HG02885 (cell line): ENCODE measurements at regions not wholly inside any gene's neighbourhood (a gene's known extent, or its start where the extent isn't known, plus 50 kb on each side); places are given as distances from the start of the nearest gene placed in this dataset.

Experiments used
- ATAC-seq: cut with Tn5 transposase; IDR thresholded peaks from one replicate; pipeline ENCODE4 v1.9.1; 2021; ENCODE audit warnings: mild to moderate bottlenecking; ENCODE audit not compliant: unreplicated experiment, poor library complexity

DNA sequence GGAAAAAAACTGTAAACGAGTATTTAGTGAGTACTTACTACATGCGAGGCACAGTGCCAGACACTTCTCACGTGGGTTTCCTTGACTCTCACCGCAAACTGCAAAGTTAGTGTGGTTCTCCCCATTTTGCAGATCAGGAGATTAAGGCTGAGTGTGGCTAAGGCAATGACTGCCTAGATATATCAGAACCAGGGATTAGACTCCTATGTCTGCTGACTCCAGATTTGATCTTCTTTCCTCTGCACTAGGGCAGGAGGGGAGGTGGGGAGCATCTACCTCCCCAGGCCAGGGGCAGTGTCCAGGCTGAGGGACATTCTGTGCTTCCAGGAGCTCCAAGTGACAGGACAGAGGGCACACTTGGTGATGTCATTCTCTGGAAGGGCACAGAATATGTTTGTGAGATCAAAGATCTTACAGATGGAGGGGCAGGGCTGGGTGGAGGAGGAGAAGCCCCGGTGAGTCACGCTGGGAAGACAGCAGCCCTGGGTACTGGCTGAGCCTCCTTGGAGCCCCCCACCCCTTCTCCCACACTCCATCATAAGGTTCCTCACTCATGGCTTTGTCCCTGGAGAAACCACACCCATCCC is 92.4 kb downstream of the RHOB start:
- ATAC-seq: no peak

DNA sequence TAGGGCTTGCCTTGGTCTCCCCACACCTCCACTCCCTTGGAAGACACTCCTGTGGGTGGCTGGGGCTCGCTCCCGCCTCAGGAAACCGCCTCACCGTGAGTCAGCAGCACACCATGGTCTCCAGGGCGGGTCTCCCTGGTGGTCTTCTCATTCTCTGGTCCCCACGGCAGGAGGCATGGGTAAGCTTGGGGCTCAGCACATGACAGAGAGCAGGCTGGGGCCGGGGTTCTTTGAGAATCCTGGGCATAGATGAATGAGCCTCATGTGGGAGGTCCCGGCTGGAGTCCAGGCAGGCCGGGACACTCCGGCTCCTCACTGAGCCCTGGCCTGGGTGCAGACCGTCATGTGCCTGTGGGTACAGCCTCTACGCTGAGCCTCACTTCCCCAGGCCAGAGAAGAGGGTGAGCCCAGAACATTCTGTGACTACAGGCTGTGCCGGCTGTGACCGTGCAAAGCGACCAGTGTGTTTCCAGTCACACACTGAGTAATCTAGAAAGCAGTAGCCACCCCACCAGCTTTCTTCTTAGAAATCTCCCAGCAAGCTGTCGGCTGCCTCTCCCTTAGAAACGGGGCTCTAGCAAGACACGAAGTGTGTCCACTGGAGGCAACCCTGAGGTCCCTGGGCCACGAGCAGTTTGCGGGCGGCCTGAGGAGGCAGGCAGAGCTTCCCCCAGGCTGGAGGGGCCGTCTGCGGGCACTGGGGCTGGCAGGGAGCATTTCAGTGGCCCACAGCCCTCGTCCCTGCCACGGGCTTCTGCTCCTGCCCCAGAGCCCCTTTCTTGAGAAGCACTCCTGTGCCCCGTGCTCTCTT is 93.1 kb downstream of the RHOB start:
- no peak for ATAC-seq

DNA sequence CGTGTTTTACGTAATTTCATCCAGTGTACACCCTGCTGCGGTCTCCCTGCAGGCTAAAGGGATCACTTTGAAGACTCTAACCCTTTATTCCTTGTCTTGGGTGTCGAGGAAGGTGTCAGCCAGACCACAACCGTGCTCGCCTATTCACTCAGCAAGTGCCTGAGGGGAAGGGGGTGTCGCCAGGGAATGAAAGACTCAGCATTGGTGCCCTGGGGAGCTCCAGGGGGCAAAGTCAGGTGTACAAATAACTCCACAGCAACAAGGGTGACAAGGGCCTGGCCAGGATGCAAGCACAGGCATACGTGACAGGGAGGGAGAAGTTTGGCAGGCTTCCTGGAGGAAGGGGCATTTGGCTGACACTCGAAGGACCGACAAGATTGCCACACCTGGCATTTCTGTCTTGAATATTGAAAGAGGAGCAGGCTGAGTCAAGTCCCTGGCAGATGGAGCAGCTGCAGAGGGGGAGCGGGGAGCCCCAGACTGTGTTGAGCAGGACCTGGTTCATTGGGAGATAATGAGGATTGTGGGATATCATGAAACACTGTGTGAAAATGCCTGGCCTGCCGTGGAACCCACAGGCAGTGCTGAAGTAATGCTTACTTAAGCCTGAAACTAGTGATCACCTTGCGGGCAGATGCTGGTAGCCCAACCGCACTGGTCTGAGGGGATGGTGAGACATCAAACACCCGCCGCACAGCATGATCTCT is 93.9 kb downstream of the RHOB start:
- no peak for ATAC-seq

DNA sequence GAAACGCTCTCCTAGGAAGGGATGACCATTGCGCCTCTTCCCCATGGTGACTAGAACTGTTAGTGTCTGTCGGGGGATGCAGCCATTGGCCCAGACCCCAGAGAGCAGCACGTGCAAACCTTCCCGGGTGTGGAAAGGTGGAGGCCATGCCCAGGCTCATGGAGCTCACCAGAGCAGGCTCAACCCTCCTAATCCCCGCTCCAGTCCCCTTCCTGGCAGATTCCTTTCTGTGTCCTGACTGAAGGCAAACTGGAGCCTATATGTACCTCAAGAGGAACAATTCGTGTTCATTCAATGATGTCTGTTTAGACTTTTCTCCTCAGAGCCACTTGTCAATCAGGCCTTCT is 94.4 kb downstream of the RHOB start:
- no peak for ATAC-seq

DNA sequence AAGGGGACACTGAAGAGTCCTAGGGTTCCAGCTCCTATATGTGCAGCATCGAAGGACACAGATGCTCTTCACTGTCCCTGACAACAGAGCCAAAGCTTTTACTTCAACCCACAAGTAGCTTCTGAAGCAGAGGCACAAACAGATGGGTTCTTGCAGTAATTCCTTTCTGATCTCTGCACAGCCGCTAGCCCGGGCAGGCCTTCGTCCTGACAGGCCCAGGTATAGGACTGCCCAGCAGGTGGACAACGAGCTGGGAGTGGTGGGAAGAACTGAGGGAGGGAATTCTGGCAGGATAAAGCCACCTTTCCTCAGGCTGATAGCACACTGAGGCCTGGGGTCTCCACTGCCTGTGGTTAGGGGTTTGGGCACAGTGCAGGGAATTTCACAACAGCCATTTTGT is 94.8 kb downstream of the RHOB start:
- no peak for ATAC-seq

DNA sequence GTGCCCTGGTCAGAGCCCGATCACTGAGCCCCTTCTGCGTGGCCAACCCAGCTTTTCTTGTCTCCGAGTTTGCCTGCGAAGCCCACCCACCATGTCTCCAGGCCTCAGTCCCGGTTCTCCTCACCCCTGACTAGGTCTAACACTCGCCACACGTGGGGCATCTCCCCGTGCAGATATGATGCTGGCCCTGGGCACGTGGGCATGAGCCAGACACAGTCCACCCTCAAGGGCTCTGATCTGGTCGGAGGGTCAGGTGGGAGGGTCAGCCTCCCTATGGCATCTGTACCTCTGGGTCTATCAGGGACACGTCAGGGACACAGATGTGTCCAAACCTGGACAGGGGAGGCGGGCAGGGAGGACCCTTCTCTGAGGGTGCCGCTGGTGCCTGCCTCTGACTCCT is 95.4 kb downstream of the RHOB start:
- ATAC-seq: no peak

DNA sequence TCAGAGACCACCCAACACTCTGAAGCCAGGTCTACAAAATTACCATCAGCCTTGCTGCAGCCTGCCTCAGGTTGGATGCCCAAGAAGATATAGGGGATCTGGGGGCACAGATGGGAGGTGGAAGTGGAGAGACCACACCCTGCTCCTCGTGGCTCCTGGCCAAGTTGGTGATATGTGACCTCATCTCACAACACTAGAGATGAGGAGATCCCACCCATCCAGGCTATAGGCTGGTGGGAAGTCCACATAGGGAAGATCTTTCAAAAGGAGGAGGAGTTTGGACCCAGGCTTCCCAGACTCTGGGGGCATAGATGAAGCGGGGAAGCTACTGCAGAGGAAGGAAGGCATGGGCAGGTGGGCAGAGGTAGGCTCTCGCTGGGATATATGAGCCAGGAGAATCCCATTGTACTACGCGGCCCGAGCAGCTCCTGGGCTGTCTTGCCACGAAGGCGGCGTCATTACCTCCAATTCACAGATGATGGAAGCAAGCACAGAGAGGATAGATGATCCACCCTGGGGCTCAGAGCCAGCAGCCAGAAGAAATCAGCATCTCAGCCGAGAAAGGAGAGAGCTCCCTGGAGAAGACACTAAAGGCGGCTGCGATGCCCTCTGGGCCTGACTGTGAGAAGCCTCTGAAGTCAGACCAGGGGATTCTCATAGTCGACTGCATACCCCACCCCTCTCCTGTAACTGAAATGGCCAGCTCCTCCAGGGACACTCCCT is 96.0 kb downstream of the RHOB start:
- no peak for ATAC-seq

DNA sequence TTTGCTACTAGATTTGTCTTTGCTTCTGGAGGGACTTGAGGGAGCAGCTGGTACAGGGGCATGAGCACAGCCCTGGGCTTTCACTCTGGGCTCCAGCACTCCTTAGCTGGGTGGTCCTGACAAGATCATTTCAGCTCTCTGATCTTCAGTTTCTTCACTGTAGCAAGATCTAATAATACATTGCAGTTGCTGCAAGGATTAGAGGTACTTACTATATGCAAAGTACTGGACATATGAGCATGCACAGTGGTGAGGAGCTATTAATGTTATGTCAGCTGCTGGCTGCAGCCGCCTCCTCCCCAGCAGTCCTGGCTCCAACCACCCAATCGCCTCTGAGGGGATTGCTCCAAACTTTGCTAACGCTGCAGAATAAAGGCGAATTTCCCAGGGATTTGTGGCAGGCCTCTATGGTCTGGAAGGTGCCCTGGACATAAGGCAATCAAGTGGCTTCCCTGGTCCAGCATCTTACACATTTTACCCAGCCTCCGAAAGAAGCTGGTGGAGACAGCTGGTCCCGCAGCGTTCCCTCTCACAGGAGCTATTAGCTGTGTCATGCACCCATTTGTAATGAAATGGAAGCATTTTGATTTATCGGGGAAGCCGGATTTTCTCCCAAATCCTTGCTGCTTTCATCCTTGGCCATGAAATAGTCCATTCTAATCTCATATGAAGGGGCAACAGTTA is 96.7 kb downstream of the RHOB start:
- no peak for ATAC-seq

DNA sequence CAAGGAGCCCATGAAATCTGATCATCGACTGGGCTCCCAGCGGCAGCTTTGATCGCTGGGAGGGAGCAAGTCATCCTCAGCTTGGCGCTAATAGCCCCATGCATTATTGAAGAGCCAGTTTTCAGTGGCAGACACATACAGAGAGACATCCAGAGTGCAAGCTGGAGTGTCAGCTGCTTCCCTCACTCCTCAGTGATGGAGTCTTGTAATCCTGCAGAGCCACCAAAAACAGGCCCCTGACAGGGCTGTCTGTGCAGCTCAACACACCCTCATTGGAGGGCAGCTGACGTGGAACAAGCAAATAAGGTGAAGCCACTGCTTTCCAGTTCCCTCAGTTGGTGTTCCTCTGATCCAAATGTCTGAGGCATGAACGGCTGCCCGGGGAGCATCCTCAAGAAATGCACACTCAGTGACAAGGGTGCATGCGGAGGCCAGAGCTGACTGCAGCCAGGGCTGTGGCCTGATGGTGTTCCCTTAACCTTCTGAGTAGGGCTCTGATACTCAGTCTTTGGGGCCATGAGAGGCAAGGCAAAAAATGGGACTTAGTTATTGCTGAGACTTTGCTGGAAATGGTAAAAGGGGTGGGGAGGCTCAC is 97.4 kb downstream of the RHOB start:
- ATAC-seq: no peak

DNA sequence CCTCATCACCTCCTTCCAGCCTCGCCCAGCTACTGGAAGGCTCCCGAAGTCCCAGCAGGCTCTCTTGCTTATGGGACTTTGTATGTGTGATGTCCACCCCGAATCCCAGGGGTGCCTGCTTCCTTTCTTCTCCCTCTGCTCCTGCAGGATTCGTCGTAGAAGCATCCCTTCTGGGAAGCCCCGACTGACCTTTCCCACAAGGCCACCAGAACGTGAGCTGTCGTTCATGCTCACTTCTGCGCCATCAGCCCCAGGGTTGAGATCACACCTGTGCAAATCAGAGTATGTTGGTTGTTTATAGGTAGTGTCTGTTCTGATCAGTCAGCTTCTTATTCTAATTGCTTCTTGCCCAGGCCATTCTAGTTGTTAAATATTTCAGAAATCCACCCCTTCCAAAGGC is 101.8 kb downstream of the HS1BP3 start:
- ATAC-seq: no peak

DNA sequence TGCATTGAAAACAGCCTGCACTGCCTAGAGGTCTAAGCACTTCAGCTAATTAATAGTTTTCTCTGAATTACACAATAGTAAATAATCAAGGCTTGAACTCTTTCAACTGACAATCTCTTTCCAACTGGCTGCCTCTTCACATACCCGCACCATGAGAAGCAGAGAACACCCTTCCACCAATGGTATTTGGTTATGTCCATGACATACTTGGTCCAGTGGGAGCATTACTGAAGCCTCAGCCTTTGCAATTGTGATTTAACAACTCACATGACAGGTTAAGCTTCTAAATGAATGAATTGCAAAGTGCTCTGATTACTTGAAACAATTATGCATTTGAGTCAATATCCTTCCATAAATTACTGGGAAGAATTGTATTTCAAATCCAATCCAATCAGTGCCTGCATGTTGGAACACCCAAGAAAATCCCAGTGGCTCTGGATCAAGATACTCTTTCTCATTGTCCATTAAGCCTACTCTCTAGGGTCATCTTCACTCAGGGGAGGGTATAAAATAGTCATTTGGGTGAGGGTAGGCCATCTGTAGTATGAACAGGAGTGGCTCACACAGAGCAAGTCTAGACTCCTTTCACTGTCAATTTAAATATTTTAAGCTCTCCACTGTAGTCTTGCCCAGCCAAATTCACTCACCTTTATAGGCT is 101.1 kb downstream of the HS1BP3 start:
- ATAC-seq: no peak

DNA sequence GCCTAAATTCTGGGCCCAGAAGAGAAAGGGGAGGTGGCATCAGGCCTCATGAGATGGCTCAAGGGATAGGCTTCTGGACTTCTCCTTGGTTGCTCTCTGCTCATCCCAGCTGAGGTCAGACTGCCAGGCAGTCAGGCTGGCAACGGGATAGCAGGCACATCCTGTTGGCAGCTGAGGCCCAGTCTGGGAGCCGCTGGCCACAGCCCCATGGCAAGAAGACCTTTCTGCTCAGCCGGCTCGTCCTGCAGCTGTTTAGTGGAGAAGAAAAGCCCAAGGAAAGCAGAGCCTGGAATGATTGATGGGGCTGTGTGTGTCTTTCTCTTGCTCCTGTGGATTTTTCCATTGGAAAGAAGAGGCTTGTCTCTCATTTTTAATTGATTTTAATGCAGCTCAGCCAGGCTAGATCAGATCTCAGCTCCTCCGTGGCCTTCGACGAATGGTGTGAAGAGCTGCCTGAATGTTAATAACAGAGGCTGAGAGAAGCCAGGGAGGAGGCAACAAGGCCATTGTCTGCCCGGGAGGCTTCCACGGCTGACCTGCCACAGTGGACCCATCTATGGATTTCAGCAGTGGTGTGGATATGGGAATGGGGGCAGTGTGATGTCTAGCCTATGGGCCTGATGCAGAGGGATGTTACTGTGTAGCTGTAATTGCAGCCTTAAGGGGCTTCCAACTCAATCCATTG is 99.5 kb downstream of the HS1BP3 start:
- ATAC-seq: no peak

DNA sequence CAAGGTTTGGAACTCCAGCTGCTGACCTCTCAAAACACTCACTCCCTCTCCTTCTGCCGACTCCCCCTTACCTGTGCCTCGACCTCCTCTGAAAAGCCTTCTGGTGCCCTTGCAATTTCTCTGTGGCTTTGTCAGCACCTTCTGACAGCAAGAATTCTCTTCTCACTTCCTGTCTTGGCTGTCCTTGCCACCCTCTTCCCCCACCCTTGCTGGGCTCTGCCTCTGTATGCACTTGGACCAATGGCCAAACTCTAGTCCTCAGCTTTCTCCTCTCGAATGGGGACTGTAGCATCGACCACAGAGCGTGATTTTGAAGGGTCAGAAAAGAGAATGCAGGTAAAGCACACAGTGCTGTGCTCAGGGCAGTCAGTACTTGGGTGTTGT is 99.0 kb downstream of the HS1BP3 start:
- ATAC-seq: no peak

DNA sequence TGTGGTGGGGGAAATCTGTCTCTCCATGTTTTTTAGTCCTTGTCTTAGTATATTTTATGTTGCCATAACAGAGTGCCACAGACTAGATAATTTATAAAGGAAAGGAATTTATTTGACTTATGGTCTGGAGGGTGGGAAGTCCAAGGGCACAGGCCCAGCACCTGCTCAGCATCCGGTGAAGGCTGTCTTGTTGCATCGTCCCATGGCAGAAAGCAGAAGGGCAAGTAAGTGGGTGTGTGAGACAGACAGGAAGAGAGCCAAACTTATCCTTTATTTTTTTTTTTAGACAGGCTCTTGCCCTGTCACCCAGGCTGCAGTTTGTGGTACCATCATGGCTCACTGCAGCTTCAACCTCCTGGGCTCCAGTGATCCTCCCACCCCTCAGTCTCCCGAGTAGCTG is 98.1 kb downstream of the HS1BP3 start:
- ATAC-seq: no peak

DNA sequence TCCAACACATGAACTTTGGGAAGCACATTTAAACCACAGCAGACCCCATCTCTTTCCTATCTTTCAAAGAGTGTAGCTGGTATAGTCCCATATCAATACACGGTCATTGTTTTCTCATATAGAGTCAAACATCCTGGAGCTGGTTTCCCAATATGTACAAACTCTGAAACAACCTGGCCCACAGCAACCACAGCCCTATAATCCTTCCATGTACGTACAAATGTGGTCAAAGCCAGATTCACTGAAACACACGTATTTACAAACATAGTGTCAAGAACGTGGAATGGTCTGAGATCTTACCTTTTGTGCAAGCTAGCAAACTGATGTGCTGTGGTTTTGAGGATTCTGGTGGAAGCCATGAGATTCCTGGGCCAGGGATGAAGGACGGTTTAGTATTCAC is 97.3 kb downstream of the HS1BP3 start:
- ATAC-seq: no peak

DNA sequence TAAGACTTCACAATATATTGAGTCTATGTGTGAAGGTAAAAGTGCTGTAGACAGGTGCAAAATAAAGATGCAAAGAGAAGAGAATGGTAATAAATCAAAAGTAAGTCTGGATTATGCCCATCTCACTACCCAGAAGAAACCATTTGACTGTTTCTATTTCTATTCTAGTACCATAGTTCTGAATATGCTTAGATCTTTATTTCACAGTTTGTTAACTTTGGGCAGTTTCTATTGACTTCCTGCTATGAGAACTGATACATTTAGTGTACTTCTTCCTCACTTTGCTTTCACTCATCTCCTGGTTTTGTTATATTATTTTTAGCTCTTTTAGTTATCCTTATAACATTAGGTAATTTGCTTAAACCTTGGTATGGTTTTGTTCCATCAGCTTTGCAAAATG is 94.9 kb downstream of the HS1BP3 start:
- no peak for ATAC-seq

DNA sequence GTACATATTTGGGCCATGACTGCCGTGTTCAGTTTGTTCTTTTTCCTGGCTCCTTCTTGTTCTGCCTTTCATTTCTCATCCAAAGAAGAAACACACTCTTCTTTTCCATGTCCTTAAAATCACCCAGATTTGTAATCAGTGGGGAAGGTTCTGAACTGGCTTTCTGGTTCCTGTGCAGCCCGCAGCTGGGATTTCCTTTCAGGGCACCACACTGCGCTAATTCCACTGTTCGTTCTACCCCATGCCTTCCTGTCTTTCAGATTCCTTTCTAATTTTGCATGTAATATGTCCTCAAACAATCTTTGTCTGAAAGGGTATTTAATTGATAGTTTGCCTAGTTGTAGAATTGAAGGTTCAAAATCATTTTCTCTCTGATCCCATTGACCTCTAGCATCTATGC is 94.1 kb downstream of the HS1BP3 start:
- ATAC-seq: no peak

DNA sequence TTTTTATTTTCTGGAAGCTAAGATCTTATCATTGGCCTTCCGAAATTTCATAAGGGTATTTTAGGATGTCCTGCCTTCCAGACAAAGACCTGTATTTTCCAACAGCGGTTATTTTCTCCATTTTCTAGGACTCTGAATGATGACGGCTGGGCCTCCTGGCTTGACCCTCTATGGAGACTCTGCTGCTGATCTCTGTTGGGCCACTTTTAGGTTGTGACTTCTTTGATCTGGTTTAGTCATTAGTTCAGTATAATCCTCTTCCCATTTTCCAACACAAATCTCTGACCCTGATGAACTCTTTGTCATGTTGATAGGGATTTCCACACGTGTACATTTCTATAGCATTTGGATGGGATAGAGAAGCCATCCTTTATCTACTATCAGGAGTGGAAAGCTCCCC is 93.7 kb downstream of the HS1BP3 start:
- no peak for ATAC-seq

DNA sequence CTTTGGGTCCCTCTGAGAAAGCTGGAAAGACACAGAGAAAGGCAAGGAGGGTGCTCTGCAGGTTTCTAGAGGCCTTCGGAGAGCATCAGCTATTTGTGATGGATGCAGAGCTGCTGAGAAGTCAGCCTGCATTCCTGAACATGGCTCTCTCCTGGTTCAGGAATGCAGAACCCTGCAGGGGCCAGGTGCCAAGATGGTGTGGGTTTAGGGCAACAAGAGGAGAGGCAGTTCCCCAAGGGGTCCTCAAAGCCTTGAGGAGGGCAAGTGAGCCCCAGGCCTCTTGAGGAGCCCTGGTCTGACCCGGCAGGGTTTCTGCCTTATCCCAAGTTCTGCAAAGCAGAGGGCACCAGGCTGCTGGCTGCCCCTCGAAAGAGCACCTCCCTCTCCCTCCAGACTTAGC is 93.3 kb downstream of the HS1BP3 start:
- no peak for ATAC-seq
